H1 (cell line): ENCODE measurements at regions not wholly inside any gene's neighbourhood (a gene's known extent, or its start where the extent isn't known, plus 50 kb on each side); places are given as distances from the start of the nearest gene placed in this dataset.

Source experiments
- KDM5A ChIP-seq: fragments of 200-600 bp; IDR thresholded peaks from 2 replicates; pipeline ENCODE4 v1.7.1; 2012; ENCODE audit warnings: mild to moderate bottlenecking, low read length, inconsistent platforms, mixed read lengths
- TF ChIP-seq, protein P1 (sequence below): IDR thresholded peaks from 2 replicates; pipeline ENCODE4 v1.6.1; 2011; ENCODE audit warnings: low read length, improper control_type of control experiment
- TF ChIP-seq, protein P2 (sequence below): IDR thresholded peaks from 2 replicates; pipeline ENCODE4 v1.6.1; 2012; ENCODE audit warnings: inconsistent platforms

DNA sequence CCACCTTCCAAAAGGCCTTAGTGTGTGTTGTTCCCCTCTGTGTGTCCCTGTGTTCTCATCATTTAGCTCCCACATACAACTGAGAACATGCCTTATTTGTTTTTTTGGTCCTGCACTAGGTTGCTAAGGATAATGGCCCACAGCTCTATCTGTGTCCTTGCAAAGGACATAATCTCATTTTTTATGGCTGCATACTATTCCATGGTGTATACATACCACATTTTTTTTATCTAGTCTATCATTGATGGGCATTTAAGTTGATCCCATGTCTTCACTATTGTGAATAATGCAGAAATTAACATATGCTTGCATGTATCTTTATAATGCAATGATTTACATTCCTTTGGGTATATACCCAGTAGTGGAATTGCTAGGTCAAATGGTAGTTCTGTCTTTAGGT lies 645.7 kb downstream of the PDCD6IP start (continued):
- TF ChIP-seq, protein P1, sequence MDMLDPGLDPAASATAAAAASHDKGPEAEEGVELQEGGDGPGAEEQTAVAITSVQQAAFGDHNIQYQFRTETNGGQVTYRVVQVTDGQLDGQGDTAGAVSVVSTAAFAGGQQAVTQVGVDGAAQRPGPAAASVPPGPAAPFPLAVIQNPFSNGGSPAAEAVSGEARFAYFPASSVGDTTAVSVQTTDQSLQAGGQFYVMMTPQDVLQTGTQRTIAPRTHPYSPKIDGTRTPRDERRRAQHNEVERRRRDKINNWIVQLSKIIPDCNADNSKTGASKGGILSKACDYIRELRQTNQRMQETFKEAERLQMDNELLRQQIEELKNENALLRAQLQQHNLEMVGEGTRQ, result no peak
- TF ChIP-seq KDM5A, result no peak
- TF ChIP-seq, protein P2, sequence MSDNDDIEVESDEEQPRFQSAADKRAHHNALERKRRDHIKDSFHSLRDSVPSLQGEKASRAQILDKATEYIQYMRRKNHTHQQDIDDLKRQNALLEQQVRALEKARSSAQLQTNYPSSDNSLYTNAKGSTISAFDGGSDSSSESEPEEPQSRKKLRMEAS, result no peak
